H1 (cell line): ENCODE measurements at regions not wholly inside any gene's neighbourhood (a gene's known extent, or its start where the extent isn't known, plus 50 kb on each side); places are given as distances from the start of the nearest gene placed in this dataset.

Experiments used
- GTF2F1 ChIP-seq: IDR thresholded peaks from 2 replicates; pipeline ENCODE4 v1.6.1; 2012; ENCODE audit warnings: low read depth, low read length, improper control_type of control experiment, borderline replicate concordance
- NRF1 ChIP-seq: IDR thresholded peaks from 2 replicates; pipeline ENCODE4 v1.6.1; 2011; ENCODE audit warnings: mild to moderate bottlenecking, low read depth, low read length, improper control_type of control experiment
- SP1 ChIP-seq: IDR thresholded peaks from 2 replicates; pipeline ENCODE4 v1.6.1; 2011; ENCODE audit warnings: low read depth, low read length

- TF ChIP-seq GTF2F1, result no peak
- TF ChIP-seq SP1, result no peak
- no peak for TF ChIP-seq NRF1
These were observed 873.2 kb downstream of the METTL15 start for GRCh38 chr11:28981381-28981780.
